Liver (tissue), 7 donors: ENCODE measurements at regions not wholly inside any gene's neighbourhood (a gene's known extent, or its start where the extent isn't known, plus 50 kb on each side); places are given as distances from the start of the nearest gene placed in this dataset.

ENCODE experiments used
- DNase-seq: peaks from one replicate; pipeline ENCODE4 v3.0.0-alpha.2; 2017; ENCODE audit warnings: low spot score
- H3K27ac ChIP-seq, 2 donors: one replicate each; pipeline ENCODE4 v1.7.0; 2013; ENCODE audit warnings: inconsistent platforms in 2 of 2, low read length in 2 of 2, control low read depth in 1 of 2, low read depth in 1 of 2, mild to moderate bottlenecking in 1 of 2
- H3K27me3 ChIP-seq, 4 donors: one replicate each; pipeline versions ENCODE4 v1.6.1 to v1.7.0; 2013; ENCODE audit warnings: low read length in 3 of 4, inconsistent platforms in 1 of 4, mild to moderate bottlenecking in 1 of 4, moderate library complexity in 1 of 4; ENCODE audit not compliant: control insufficient read depth in 4 of 4, insufficient read depth in 4 of 4
- H3K36me3 ChIP-seq, 4 donors: one replicate each; pipeline versions ENCODE4 v1.6.1 to v1.7.0; 2013; ENCODE audit warnings: low read length in 3 of 4, mild to moderate bottlenecking in 3 of 4, low read depth in 1 of 4, moderate library complexity in 1 of 4; ENCODE audit not compliant: control insufficient read depth in 4 of 4, insufficient read depth in 3 of 4
- H3K4me1 ChIP-seq, 4 donors: one replicate each; pipeline versions ENCODE4 v1.6.1 to v1.7.0; 2013; ENCODE audit warnings: low read length in 3 of 4, mild to moderate bottlenecking in 3 of 4, moderate library complexity in 1 of 4; ENCODE audit not compliant: control insufficient read depth in 4 of 4, insufficient read depth in 4 of 4
- H3K4me3 ChIP-seq, 3 donors: one replicate each; pipeline versions ENCODE4 v1.6.1 to v1.7.0; 2013; ENCODE audit warnings: low read length in 3 of 3, control low read depth in 1 of 3, low read depth in 1 of 3, mild to moderate bottlenecking in 1 of 3
- H3K9ac ChIP-seq, 2 donors: one replicate each; pipeline ENCODE4 v1.7.0; 2013; ENCODE audit warnings: low read length in 2 of 2, mild to moderate bottlenecking in 2 of 2, moderate library complexity in 2 of 2, control low read depth in 1 of 2, low read depth in 1 of 2
- H3K9me3 ChIP-seq, 4 donors: one replicate each; pipeline versions ENCODE4 v1.6.1 to v1.7.0; 2013; ENCODE audit warnings: low read length in 3 of 4; ENCODE audit not compliant: control insufficient read depth in 4 of 4
- ATF3 ChIP-seq: IDR thresholded peaks from 2 replicates; pipeline ENCODE4 v1.6.1; 2016; ENCODE audit warnings: antibody characterized with exemption
- EGR1 ChIP-seq, 2 donors: IDR thresholded peaks; 2 replicates each; pipeline ENCODE4 v1.6.1; 2016 to 2018; ENCODE audit warnings: antibody characterized with exemption in 2 of 2, low read depth in 2 of 2
- FOXA1 ChIP-seq: IDR thresholded peaks from 2 replicates; pipeline ENCODE4 v1.6.1; 2016; ENCODE audit warnings: antibody characterized with exemption
- FOXA2 ChIP-seq: IDR thresholded peaks from 2 replicates; pipeline ENCODE4 v1.6.1; 2016; ENCODE audit warnings: antibody characterized with exemption
- HNF4A ChIP-seq, 2 donors: conservative IDR thresholded peaks; 2 replicates each; pipeline ENCODE4 v1.6.1; 2016; ENCODE audit warnings: antibody characterized with exemption in 2 of 2, mild to moderate bottlenecking in 2 of 2
- HNF4G ChIP-seq: IDR thresholded peaks from 2 replicates; pipeline ENCODE4 v1.6.1; 2016; ENCODE audit warnings: antibody characterized with exemption
- JUND ChIP-seq, 2 donors: IDR thresholded peaks; 2 replicates each; pipeline ENCODE4 v1.6.1; 2016; ENCODE audit warnings: antibody characterized with exemption in 2 of 2
- MAX ChIP-seq: IDR thresholded peaks from 2 replicates; pipeline ENCODE4 v1.6.1; 2016; ENCODE audit warnings: antibody characterized with exemption
- NR2F2 ChIP-seq: IDR thresholded peaks from 2 replicates; pipeline ENCODE4 v1.6.1; 2016; ENCODE audit warnings: antibody characterized with exemption
- RAD21 ChIP-seq, 2 donors: IDR thresholded peaks; 2 replicates each; pipeline ENCODE4 v1.6.1; 2016; ENCODE audit warnings: antibody characterized with exemption in 2 of 2, mild to moderate bottlenecking in 2 of 2
- REST ChIP-seq: IDR thresholded peaks from 2 replicates; pipeline ENCODE4 v1.6.1; 2016; ENCODE audit warnings: antibody characterized with exemption, mild to moderate bottlenecking
- RXRA ChIP-seq, 2 donors: IDR thresholded peaks; 2 replicates each; pipeline ENCODE4 v1.6.1; 2017 to 2018; ENCODE audit warnings: antibody characterized with exemption in 2 of 2, mild to moderate bottlenecking in 1 of 2
- WGBS: extraction: QIAGEN DNeasy Blood & Tissue Kit; methylation state at CpG from one replicate; pipeline ENCODE4 v1.1.7; 2013; 5-methylcytosine and 5-hydroxymethylcytosine counted together
- donor health status: healthy.
- donor health status: healthy.
- donor health status: healthy.
- donor health status: healthy.

- no peaks in the 10 kb centered on the region for H3K36me3 ChIP-seq
- 72% methylated on average over 2 of the region's 2 CpGs for WGBS
- no peak for TF ChIP-seq ATF3
- TF ChIP-seq EGR1 (IDR thresholded peaks at IDR 0.05; ENCODE audit: low read depth in 2 of 2), result no peak
- TF ChIP-seq JUND (IDR thresholded peaks at IDR 0.05), result no peak
- no peak for TF ChIP-seq RAD21 (IDR thresholded peaks at IDR 0.05)
- TF ChIP-seq NR2F2, result no peak
- no peak for TF ChIP-seq HNF4A (conservative IDR thresholded peaks at IDR 0.05)
- no peak for TF ChIP-seq RXRA (IDR thresholded peaks at IDR 0.05)
- no peak for TF ChIP-seq MAX
These were observed 129.5 kb upstream of the TRIB2 start for GRCh38 chr2:12587228-12587627.

GRCh38 chr2:12587729-12588522, 128.8 kb upstream of the TRIB2 start:
- Histone ChIP-seq H3K4me1 (no peaks in the 10 kb centered on the region), H3K36me3 (no peaks in the 10 kb centered on the region), H3K4me3 (no peak overlapping the region), H3K9me3 (no peaks in the 10 kb centered on the region), H3K27ac (no peak overlapping the region), H3K9ac (no peak overlapping the region), H3K27me3 (no peaks in the 10 kb centered on the region)
- TF ChIP-seq RAD21 (IDR thresholded peaks at IDR 0.05) (peak in 1 of 2 donors; percentile 16), ATF3 (no peak), RXRA (IDR thresholded peaks at IDR 0.05) (peak in 1 of 2 donors; percentile 5), FOXA2 (no peak)
- 92% methylated on average over 4 of the region's 4 CpGs for WGBS
- DNase-seq, result no peak

More at GRCh38 chr2:12587228-12587627, 129.5 kb upstream of the TRIB2 start:
- no peak overlapping the region for H3K9ac ChIP-seq
- no peaks in the 10 kb centered on the region for H3K4me1 ChIP-seq
- no peaks in the 10 kb centered on the region for H3K9me3 ChIP-seq
- H3K4me3 ChIP-seq, result no peak overlapping the region
- H3K27me3 ChIP-seq, result no peaks in the 10 kb centered on the region
- no peak overlapping the region for H3K27ac ChIP-seq
- no peak for DNase-seq

- H3K4me3 ChIP-seq, result no peak overlapping the region
- no peak overlapping the region for H3K27ac ChIP-seq
- no peak overlapping the region for H3K9ac ChIP-seq
- H3K4me1 ChIP-seq, result no peaks in the 10 kb centered on the region
- H3K36me3 ChIP-seq, result no peaks in the 10 kb centered on the region
- no peaks in the 10 kb centered on the region for H3K27me3 ChIP-seq
- TF ChIP-seq EGR1 (IDR thresholded peaks at IDR 0.05; ENCODE audit: low read depth in 2 of 2) (no peak), FOXA1 (no peak), REST (no peak), HNF4G (no peak), RXRA (IDR thresholded peaks at IDR 0.05) (no peak), HNF4A (conservative IDR thresholded peaks at IDR 0.05) (no peak), NR2F2 (no peak)
- H3K9me3 ChIP-seq, result no peaks in the 10 kb centered on the region
- DNase-seq, result no peak
- 88% methylated on average over 5 of the region's 5 CpGs for WGBS
These were observed 127.8 kb upstream of the TRIB2 start for GRCh38 chr2:12588986-12589385.
